ENCODE measurements at regions not wholly inside any gene's neighbourhood (a gene's known extent, or its start where the extent isn't known, plus 50 kb on each side); places are given as distances from the start of the nearest gene placed in this dataset.
A peak's percentile ranks its signal among the peaks of the same experiment; 100 is the strongest.

DNA sequence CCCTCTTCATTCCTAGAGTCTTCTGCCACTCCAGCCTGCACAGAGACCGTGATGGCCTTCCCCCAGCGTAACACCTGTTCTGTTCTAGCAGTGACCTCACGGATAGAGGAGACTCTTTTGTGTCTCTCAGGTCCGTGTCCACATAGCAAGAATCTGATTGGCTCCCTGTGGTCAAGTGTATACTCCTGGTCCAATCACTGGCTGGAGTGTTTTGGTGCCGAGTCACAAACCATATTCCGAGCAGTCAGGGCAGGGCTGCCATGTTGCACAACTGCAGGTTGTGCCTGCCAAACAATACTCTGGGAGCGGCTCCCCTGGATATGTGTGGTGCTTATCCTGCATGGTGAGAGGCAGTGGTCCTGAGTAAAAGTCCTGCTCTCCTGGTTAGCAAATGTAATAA, 402.4 kb downstream of the KCNRG start:
- TF ChIP-seq, protein P1, sequence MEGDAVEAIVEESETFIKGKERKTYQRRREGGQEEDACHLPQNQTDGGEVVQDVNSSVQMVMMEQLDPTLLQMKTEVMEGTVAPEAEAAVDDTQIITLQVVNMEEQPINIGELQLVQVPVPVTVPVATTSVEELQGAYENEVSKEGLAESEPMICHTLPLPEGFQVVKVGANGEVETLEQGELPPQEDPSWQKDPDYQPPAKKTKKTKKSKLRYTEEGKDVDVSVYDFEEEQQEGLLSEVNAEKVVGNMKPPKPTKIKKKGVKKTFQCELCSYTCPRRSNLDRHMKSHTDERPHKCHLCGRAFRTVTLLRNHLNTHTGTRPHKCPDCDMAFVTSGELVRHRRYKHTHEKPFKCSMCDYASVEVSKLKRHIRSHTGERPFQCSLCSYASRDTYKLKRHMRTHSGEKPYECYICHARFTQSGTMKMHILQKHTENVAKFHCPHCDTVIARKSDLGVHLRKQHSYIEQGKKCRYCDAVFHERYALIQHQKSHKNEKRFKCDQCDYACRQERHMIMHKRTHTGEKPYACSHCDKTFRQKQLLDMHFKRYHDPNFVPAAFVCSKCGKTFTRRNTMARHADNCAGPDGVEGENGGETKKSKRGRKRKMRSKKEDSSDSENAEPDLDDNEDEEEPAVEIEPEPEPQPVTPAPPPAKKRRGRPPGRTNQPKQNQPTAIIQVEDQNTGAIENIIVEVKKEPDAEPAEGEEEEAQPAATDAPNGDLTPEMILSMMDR (IDR thresholded peaks at IDR 0.05; ENCODE audit: low read depth, low read length), result no peak
- no peak overlapping the region for H3K4me3 ChIP-seq (replicated peaks in 1 of 2; ENCODE audit: low read depth in 2 of 2, low read length in 2 of 2)
- peak in 1 of 2 donors; percentile 43 for DNase-seq (ENCODE audit: low read depth in 2 of 2)

GRCh38 chr13:50419331-50419865, 404.2 kb downstream of the KCNRG start:
- H3K4me3 ChIP-seq (replicated peaks in 1 of 2; ENCODE audit: low read depth in 2 of 2, low read length in 2 of 2), result no peak overlapping the region
- no peak for DNase-seq (ENCODE audit: low read depth in 2 of 2)
- TF ChIP-seq, protein P1 (IDR thresholded peaks at IDR 0.05; ENCODE audit: low read depth, low read length), result no peak

GRCh38 chr13:50419896-50420295, 404.7 kb downstream of the KCNRG start:
- TF ChIP-seq, protein P1 (IDR thresholded peaks at IDR 0.05; ENCODE audit: low read depth, low read length), result no peak
- H3K4me3 ChIP-seq (replicated peaks in 1 of 2; ENCODE audit: low read depth in 2 of 2, low read length in 2 of 2), result no peak overlapping the region
- DNase-seq (ENCODE audit: low read depth in 2 of 2), result peak in 1 of 2 donors; percentile 53

GRCh38 chr13:50420718-50421472, 405.7 kb downstream of the KCNRG start:
- TF ChIP-seq, protein P1 (IDR thresholded peaks at IDR 0.05; ENCODE audit: low read depth, low read length), result no peak
- peak in 1 of 2 donors; percentile 28 for DNase-seq (ENCODE audit: low read depth in 2 of 2)
- no peak overlapping the region for H3K4me3 ChIP-seq (replicated peaks in 1 of 2; ENCODE audit: low read depth in 2 of 2, low read length in 2 of 2)

DNA sequence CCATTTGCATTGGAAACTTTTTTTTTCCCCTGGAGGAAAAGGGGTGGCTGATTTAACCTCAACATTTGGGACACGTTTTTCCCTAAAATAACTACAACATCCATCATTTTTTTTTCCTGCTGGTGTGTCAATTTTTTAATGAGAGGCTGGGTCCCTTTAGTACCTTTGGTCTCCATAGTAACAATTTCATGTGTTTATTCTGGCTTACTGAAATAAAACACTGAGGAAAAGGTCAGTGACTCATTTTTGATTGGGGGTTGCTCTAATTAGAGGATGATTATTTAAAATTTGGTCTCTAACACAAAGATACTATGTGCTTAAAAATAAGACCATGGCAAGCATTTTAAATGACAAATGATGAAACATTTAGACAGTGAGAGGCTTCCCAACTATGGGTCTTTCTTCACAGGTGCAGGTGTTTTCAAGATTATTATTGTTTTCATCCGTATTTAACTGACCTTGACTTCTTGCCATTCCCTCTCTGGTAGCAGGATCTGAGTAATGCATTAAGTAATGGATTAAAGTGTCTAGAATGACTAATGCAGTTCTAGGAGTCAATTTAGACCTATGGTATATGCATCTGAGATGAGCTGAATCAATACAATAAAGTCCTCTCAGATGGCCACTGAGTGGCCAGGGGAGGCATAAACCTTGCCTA, 406.4 kb downstream of the KCNRG start:
- DNase-seq (ENCODE audit: low read depth in 2 of 2), result peak in 1 of 2 donors; percentile 56
- H3K4me3 ChIP-seq (replicated peaks in 1 of 2; ENCODE audit: low read depth in 2 of 2, low read length in 2 of 2), result no peak overlapping the region
- TF ChIP-seq, protein P1 (IDR thresholded peaks at IDR 0.05; ENCODE audit: low read depth, low read length), result no peak

DNA sequence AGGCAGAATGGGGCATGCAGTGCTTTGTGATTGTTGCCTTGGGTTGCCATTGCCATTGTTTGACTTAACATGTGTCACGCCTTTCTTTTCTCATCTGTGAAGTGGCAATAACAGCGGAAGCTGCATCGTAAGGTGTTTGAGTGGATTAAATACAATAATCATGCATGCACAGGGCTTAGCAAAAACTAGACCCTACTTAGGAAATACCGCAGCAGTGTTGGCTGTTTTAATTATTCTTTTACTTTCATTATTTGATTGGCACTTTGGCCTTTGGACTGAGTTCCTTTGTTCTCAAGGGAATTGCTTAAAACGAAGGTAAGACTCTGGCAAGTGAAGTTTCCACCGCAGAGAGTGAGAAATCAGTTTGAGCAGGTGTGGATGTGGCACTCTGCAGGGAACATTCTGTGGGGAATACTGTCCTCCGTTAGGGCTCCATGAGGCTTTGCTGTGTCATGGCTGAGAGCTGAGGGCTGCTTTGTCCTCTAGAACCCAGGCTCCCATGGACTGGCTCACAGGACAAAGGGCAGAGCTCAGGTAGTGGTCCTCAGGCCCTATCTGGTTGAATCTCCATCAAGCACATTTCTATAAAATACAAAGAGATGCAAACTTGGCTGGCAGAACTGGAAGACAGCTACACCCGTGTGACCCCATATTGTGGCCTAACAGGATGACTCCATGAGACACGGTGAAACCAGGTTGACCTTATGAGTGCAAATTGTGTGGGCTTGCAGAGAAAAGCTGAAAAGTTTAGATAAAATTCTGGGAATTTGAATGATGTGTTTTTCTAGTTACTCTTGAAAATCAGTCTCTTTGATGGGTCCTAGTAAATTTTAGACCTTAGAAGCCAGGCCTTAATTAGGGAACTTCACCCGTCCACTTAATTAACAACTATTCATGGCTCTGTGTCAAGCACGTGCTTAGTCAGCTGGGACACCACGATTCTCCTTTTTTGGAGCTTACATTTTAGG, 407.2 kb downstream of the KCNRG start:
- DNase-seq (ENCODE audit: low read depth in 2 of 2), result no peak
- TF ChIP-seq, protein P1 (IDR thresholded peaks at IDR 0.05; ENCODE audit: low read depth, low read length), result no peak
- H3K4me3 ChIP-seq (replicated peaks in 1 of 2; ENCODE audit: low read depth in 2 of 2, low read length in 2 of 2), result no peak overlapping the region
